Muscle layer of colon (tissue), 2 donors: ENCODE measurements at regions not wholly inside any gene's neighbourhood (a gene's known extent, or its start where the extent isn't known, plus 50 kb on each side); places are given as distances from the start of the nearest gene placed in this dataset.

Experiments
- H3K27ac ChIP-seq: one replicate; pipeline ENCODE4 v1.7.0; 2013; ENCODE audit warnings: low read depth, mild to moderate bottlenecking, low read length, moderate library complexity
- H3K27me3 ChIP-seq, 2 donors: one replicate each; pipeline ENCODE4 v1.7.0; 2013; ENCODE audit warnings: low read length in 2 of 2, mild to moderate bottlenecking in 2 of 2; ENCODE audit not compliant: insufficient read depth in 2 of 2, control insufficient read depth in 1 of 2
- H3K36me3 ChIP-seq: one replicate; pipeline ENCODE4 v1.7.0; 2013; ENCODE audit warnings: mild to moderate bottlenecking, low read length; ENCODE audit not compliant: insufficient read depth
- H3K4me1 ChIP-seq: one replicate; pipeline ENCODE4 v1.7.0; 2013; ENCODE audit warnings: mild to moderate bottlenecking, low read length; ENCODE audit not compliant: insufficient read depth
- H3K4me3 ChIP-seq, 2 donors: one replicate each; pipeline ENCODE4 v1.7.0; 2013; ENCODE audit warnings: low read length in 2 of 2, low read depth in 1 of 2, mild to moderate bottlenecking in 1 of 2, moderate library complexity in 1 of 2
- H3K9ac ChIP-seq: one replicate; pipeline ENCODE4 v1.7.0; 2013; ENCODE audit warnings: low read length
- H3K9me3 ChIP-seq: one replicate; pipeline ENCODE4 v1.7.0; 2013; ENCODE audit warnings: mild to moderate bottlenecking, low read length
- donor health status: abdominal sarcoma.
- donor health status: Adenocarcinoma of cecum.

- Histone ChIP-seq H3K9ac (no peak overlapping the region), H3K9me3 (no peaks in the 10 kb centered on the region), H3K36me3 (no peaks in the 10 kb centered on the region), H3K27me3 (no peaks in the 10 kb centered on the region), H3K4me3 (no peak overlapping the region), H3K4me1 (no peaks in the 10 kb centered on the region), H3K27ac (no peak overlapping the region)
These were observed 1031.8 kb downstream of the GALC start for GRCh38 chr14:86961106-86961716.

- H3K4me1 ChIP-seq: no peaks in the 10 kb centered on the region
- no peaks in the 10 kb centered on the region for H3K9me3 ChIP-seq
- H3K27ac ChIP-seq: no peak overlapping the region
These were observed 1037.1 kb downstream of the GALC start for GRCh38 chr14:86955771-86956354.

GRCh38 chr14:86954623-86955022, 1038.4 kb downstream of the GALC start:
- Histone ChIP-seq H3K9me3 (no peaks in the 10 kb centered on the region), H3K9ac (no peak overlapping the region), H3K4me3 (no peak overlapping the region), H3K27ac (no peak overlapping the region), H3K36me3 (no peaks in the 10 kb centered on the region), H3K27me3 (no peaks in the 10 kb centered on the region), H3K4me1 (no peaks in the 10 kb centered on the region)

More at GRCh38 chr14:86955771-86956354, 1037.1 kb downstream of the GALC start:
- H3K27me3 ChIP-seq: no peaks in the 10 kb centered on the region
- H3K9ac ChIP-seq: no peak overlapping the region
- no peak overlapping the region for H3K4me3 ChIP-seq
- H3K36me3 ChIP-seq: no peaks in the 10 kb centered on the region

GRCh38 chr14:86946446-86946845, 1046.5 kb downstream of the GALC start:
- Histone ChIP-seq H3K9me3 (no peaks in the 10 kb centered on the region), H3K4me3 (no peak overlapping the region), H3K27me3 (no peaks in the 10 kb centered on the region), H3K9ac (no peak overlapping the region), H3K4me1 (no peaks in the 10 kb centered on the region), H3K27ac (no peak overlapping the region), H3K36me3 (no peaks in the 10 kb centered on the region)

GRCh38 chr14:86944434-86944833, 1048.5 kb downstream of the GALC start:
- H3K4me1 ChIP-seq: no peaks in the 10 kb centered on the region
- no peaks in the 10 kb centered on the region for H3K27me3 ChIP-seq
- no peak overlapping the region for H3K27ac ChIP-seq
- no peak overlapping the region for H3K9ac ChIP-seq
- H3K9me3 ChIP-seq: no peaks in the 10 kb centered on the region
- no peak overlapping the region for H3K4me3 ChIP-seq
- H3K36me3 ChIP-seq: no peaks in the 10 kb centered on the region

- no peaks in the 10 kb centered on the region for H3K27me3 ChIP-seq
These were observed 1049.3 kb downstream of the GALC start for GRCh38 chr14:86943391-86944365.

GRCh38 chr14:86942936-86943335, 1050.0 kb downstream of the GALC start:
- no peaks in the 10 kb centered on the region for H3K9me3 ChIP-seq

More at GRCh38 chr14:86943391-86944365, 1049.3 kb downstream of the GALC start:
- Histone ChIP-seq H3K4me1 (no peaks in the 10 kb centered on the region), H3K27ac (no peak overlapping the region), H3K4me3 (no peak overlapping the region), H3K9me3 (no peaks in the 10 kb centered on the region), H3K9ac (no peak overlapping the region), H3K36me3 (no peaks in the 10 kb centered on the region)

GRCh38 chr14:86940106-86940505, 1052.9 kb downstream of the GALC start:
- no peak overlapping the region for H3K9ac ChIP-seq
- no peaks in the 10 kb centered on the region for H3K27me3 ChIP-seq
- no peaks in the 10 kb centered on the region for H3K36me3 ChIP-seq

More at GRCh38 chr14:86942936-86943335, 1050.0 kb downstream of the GALC start:
- Histone ChIP-seq H3K4me1 (no peaks in the 10 kb centered on the region), H3K4me3 (no peak overlapping the region), H3K9ac (no peak overlapping the region), H3K36me3 (no peaks in the 10 kb centered on the region), H3K27ac (no peak overlapping the region), H3K27me3 (no peaks in the 10 kb centered on the region)

GRCh38 chr14:86938320-86938719, 1054.7 kb downstream of the GALC start:
- Histone ChIP-seq H3K27ac (no peak overlapping the region), H3K4me3 (no peak overlapping the region), H3K4me1 (no peaks in the 10 kb centered on the region), H3K9me3 (no peaks in the 10 kb centered on the region), H3K36me3 (no peaks in the 10 kb centered on the region), H3K9ac (no peak overlapping the region), H3K27me3 (no peaks in the 10 kb centered on the region)

More at GRCh38 chr14:86940106-86940505, 1052.9 kb downstream of the GALC start:
- no peak overlapping the region for H3K4me3 ChIP-seq
- H3K27ac ChIP-seq: no peak overlapping the region
- no peaks in the 10 kb centered on the region for H3K9me3 ChIP-seq
- H3K4me1 ChIP-seq: no peaks in the 10 kb centered on the region

- Histone ChIP-seq H3K9ac (no peak overlapping the region), H3K4me3 (no peak overlapping the region), H3K4me1 (no peaks in the 10 kb centered on the region), H3K36me3 (no peaks in the 10 kb centered on the region), H3K27ac (no peak overlapping the region), H3K27me3 (no peaks in the 10 kb centered on the region), H3K9me3 (no peaks in the 10 kb centered on the region)
These were observed 1056.4 kb downstream of the GALC start for GRCh38 chr14:86936556-86936955.

GRCh38 chr14:86935241-86935885, 1057.6 kb downstream of the GALC start:
- H3K9ac ChIP-seq: no peak overlapping the region
- H3K27ac ChIP-seq: no peak overlapping the region
- no peaks in the 10 kb centered on the region for H3K36me3 ChIP-seq
- H3K9me3 ChIP-seq: no peaks in the 10 kb centered on the region
- no peaks in the 10 kb centered on the region for H3K4me1 ChIP-seq
- no peak overlapping the region for H3K4me3 ChIP-seq
- no peaks in the 10 kb centered on the region for H3K27me3 ChIP-seq
